ENCODE measurements at regions not wholly inside any gene's neighbourhood (a gene's known extent, or its start where the extent isn't known, plus 50 kb on each side); places are given as distances from the start of the nearest gene placed in this dataset.

DNA sequence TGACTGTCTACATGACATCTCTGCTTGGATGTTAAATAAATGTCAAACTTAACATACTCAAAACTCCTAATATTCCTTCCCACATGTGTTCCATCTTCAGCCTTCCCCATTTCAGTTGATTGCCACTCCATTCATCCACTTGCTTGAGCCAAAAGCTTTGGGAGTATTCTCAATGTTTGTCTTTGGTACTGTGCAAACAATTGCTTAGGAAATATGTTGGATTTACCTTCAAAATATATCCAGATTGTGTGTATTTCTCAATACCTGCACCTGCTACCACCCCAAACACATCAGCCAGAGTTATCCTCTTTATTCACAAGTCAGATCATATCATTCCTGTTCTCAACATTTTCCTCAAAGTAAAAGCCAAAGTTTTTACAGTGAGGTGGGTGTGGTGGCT is 350.3 kb upstream of the FAM98A start:
- Histone ChIP-seq H3K27ac (no peak overlapping the region), H3K4me3 (no peak overlapping the region)
- DNase-seq (ENCODE audit: low spot score), result no peak
- TF ChIP-seq, protein P1, sequence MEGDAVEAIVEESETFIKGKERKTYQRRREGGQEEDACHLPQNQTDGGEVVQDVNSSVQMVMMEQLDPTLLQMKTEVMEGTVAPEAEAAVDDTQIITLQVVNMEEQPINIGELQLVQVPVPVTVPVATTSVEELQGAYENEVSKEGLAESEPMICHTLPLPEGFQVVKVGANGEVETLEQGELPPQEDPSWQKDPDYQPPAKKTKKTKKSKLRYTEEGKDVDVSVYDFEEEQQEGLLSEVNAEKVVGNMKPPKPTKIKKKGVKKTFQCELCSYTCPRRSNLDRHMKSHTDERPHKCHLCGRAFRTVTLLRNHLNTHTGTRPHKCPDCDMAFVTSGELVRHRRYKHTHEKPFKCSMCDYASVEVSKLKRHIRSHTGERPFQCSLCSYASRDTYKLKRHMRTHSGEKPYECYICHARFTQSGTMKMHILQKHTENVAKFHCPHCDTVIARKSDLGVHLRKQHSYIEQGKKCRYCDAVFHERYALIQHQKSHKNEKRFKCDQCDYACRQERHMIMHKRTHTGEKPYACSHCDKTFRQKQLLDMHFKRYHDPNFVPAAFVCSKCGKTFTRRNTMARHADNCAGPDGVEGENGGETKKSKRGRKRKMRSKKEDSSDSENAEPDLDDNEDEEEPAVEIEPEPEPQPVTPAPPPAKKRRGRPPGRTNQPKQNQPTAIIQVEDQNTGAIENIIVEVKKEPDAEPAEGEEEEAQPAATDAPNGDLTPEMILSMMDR (IDR thresholded peaks at IDR 0.05), result no peak

DNA sequence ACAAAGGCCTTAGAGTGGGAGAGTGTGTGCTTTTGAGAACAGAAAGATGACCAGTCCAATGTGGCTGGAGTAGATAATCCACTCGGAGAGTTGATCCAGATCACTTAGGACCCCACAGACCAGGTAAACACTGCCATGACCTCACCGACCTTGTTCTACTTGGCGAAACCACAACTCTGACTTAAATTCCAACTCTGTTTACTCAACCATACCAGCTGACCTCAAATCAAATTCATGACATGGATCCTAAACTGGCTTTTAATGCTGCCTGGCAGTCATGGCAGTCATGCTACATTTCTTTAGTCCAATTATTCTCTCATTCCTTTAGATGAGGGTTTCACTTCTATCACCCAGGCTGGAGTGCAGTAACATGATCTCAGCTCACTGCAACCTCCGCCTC is 347.1 kb upstream of the FAM98A start:
- no peak overlapping the region for H3K27ac ChIP-seq
- no peak for DNase-seq (ENCODE audit: low spot score)
- H3K4me3 ChIP-seq, result no peak overlapping the region
- TF ChIP-seq, protein P1 (IDR thresholded peaks at IDR 0.05), result no peak

DNA sequence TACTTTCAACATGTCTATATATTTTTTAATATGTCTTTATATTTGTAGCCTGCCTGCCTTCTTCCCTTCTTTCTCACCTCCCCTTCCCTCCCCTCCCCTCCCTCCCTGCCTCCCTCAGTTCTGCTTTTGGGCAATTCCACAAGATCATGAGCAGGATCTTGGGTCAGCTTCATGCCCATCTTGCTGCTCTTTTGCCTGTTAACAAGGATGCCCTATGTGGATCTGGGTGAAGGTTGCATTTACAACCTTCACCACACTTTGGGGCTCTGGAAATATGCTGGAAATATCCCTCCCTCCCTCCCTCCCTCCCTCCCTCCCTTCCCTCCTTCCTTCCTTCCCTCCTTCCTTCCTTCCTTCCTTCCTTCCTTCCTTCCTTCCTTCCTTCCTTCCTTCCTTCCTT is 334.1 kb upstream of the FAM98A start:
- Histone ChIP-seq H3K27ac (no peak overlapping the region), H3K4me3 (no peak overlapping the region)
- DNase-seq (ENCODE audit: low spot score), result no peak
- TF ChIP-seq, protein P1 (IDR thresholded peaks at IDR 0.05), result no peak

DNA sequence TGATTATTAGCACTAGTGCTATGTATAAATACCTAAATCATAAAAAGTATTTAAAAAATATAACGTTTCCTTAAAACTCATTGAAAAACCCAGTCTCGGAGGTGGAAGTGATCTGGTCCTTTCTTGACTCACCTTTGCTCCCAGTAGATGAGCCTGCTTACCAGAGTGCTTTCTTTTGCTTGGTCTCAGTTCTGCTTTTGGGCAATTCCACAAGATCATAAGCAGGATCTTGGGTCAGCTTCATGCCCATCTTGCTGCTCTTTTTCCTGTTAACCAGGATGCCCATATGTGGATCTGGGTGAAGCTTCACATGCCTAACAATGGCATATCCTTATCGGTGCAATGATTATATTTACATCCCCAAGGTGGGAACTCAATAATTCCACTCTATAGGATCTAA is 332.1 kb upstream of the FAM98A start:
- TF ChIP-seq, protein P1 (IDR thresholded peaks at IDR 0.05), result no peak
- DNase-seq (ENCODE audit: low spot score), result no peak
- Histone ChIP-seq H3K27ac (no peak overlapping the region), H3K4me3 (no peak overlapping the region)

DNA sequence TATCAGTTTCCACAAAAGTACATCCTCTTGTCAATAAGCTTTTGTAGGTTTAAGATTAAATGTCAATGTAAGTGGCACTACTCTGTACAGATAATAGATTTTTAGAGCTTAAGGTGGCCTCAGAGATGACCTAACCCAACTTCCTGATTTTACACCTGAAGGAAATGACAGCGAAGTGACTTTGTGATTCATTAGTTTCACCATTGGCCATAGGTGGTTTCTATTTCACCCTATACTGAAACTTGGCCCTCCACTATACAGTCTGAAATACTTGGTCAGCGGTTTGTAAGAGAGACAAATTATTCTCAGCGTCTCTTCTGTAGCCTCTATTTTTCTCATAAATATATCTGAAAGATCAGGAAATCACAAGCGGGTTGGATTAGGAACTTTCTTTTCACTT is 330.4 kb upstream of the FAM98A start:
- Histone ChIP-seq H3K27ac (no peak overlapping the region), H3K4me3 (no peak overlapping the region)
- TF ChIP-seq, protein P1 (IDR thresholded peaks at IDR 0.05), result no peak
- DNase-seq (ENCODE audit: low spot score), result no peak

DNA sequence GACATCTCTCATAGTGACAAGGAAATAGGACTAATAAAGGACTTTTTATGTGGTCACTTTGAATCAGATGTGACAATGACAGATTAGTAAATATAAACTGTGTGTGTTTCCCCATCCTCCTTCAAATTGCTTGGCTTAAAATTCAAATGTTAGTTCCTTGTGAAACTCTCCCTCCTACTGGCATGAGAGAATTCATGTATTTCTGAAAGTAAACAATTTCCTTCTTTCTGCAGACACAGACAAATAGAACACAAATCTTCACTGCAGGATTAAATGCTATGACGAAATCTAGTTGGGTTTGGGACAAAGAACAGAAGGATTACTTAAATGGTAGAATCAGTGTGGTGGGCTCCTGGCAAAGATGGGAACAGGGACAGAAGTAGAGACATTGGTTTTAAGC is 328.7 kb upstream of the FAM98A start:
- DNase-seq (ENCODE audit: low spot score), result no peak
- TF ChIP-seq, protein P1 (IDR thresholded peaks at IDR 0.05), result no peak
- no peak overlapping the region for H3K4me3 ChIP-seq
- H3K27ac ChIP-seq, result no peak overlapping the region

DNA sequence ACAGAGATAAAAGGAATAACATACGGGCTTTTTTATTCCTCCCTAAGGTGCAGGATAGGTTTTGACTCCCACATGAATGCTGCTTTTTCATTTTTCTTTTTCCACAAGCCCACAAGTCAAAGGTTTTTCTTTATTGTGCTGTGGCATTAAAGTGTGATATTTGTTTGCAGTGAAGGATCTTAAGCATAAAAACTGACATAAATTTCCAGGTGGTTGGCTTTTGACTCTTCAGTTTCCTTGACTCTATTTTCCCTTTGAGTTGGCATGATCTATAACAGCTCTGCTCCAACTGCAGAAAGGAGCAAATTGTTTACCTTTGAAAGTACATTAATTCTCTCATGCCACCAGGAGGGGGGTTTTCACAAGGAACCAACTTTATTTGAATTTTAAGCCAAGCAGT is 326.2 kb upstream of the FAM98A start:
- Histone ChIP-seq H3K27ac (no peak overlapping the region), H3K4me3 (no peak overlapping the region)
- no peak for DNase-seq (ENCODE audit: low spot score)
- TF ChIP-seq, protein P1 (IDR thresholded peaks at IDR 0.05), result no peak
